Osteocyte (in vitro differentiated cells): ENCODE measurements at regions not wholly inside any gene's neighbourhood (a gene's known extent, or its start where the extent isn't known, plus 50 kb on each side); places are given as distances from the start of the nearest gene placed in this dataset.

ENCODE experiments used
- DNase-seq: peaks from one replicate; pipeline ENCODE4 v3.0.0; 2021; ENCODE audit warnings: mixed read lengths; ENCODE audit not compliant: unreplicated experiment; ENCODE audit errors: extremely low spot score
- H3K27ac Mint-ChIP-seq: one replicate; pipeline ENCODE4 v1.8.0; 2021; ENCODE audit warnings: mild to moderate bottlenecking, mixed read lengths; ENCODE audit not compliant: unreplicated experiment
- H3K27me3 Mint-ChIP-seq: one replicate; pipeline ENCODE4 v1.8.0; 2021; ENCODE audit warnings: mixed read lengths; ENCODE audit not compliant: unreplicated experiment
- H3K36me3 Mint-ChIP-seq: one replicate; pipeline ENCODE4 v1.8.0; 2021; ENCODE audit warnings: mixed read lengths; ENCODE audit not compliant: unreplicated experiment
- H3K4me1 Mint-ChIP-seq: one replicate; pipeline ENCODE4 v1.8.0; 2021; ENCODE audit warnings: mixed read lengths; ENCODE audit not compliant: unreplicated experiment
- H3K4me3 Mint-ChIP-seq: one replicate; pipeline ENCODE4 v1.8.0; 2021; ENCODE audit warnings: mild to moderate bottlenecking, moderate library complexity, mixed read lengths; ENCODE audit not compliant: unreplicated experiment
- H3K9me3 Mint-ChIP-seq: one replicate; pipeline ENCODE4 v1.8.0; 2021; ENCODE audit warnings: mixed read lengths; ENCODE audit not compliant: unreplicated experiment
- CTCF ChIP-seq: fragments of 200-600 bp; sonication (generic); IDR thresholded peaks from 2 replicates; pipeline ENCODE4 v1.5.0; 2021; ENCODE audit warnings: antibody characterized with exemption, mild to moderate bottlenecking, moderate library complexity

- no peaks in the 10 kb centered on the region for H3K4me1 Mint-ChIP-seq
- no peak overlapping the region for H3K4me3 Mint-ChIP-seq
- no peak for TF ChIP-seq CTCF
- H3K36me3 Mint-ChIP-seq, result no peaks in the 10 kb centered on the region
- no peaks in the 10 kb centered on the region for H3K9me3 Mint-ChIP-seq
- no peak for DNase-seq
- no peaks in the 10 kb centered on the region for H3K27me3 Mint-ChIP-seq
- no peak overlapping the region for H3K27ac Mint-ChIP-seq
Measured at GRCh38 chr2:731711-732110, 54.5 kb upstream of the TMEM18 start.

- Mint-ChIP-seq H3K36me3 (no peaks in the 10 kb centered on the region), H3K27me3 (peaks cover 12% of the 10 kb centered on the region), H3K9me3 (no peaks in the 10 kb centered on the region), H3K4me1 (no peaks in the 10 kb centered on the region), H3K4me3 (no peak overlapping the region), H3K27ac (no peak overlapping the region)
- TF ChIP-seq CTCF, result no peak
- no peak for DNase-seq
Measured at GRCh38 chr2:729376-729861, 52.2 kb upstream of the TMEM18 start.

- no peak for DNase-seq
- H3K9me3 Mint-ChIP-seq, result no peaks in the 10 kb centered on the region
- peaks cover 19% of the 10 kb centered on the region for H3K27me3 Mint-ChIP-seq
- H3K27ac Mint-ChIP-seq, result no peak overlapping the region
- no peak for TF ChIP-seq CTCF
- H3K4me1 Mint-ChIP-seq, result no peaks in the 10 kb centered on the region
- no peaks in the 10 kb centered on the region for H3K36me3 Mint-ChIP-seq
- H3K4me3 Mint-ChIP-seq, result no peak overlapping the region
Measured at GRCh38 chr2:728165-728564, 51.0 kb upstream of the TMEM18 start.

GRCh38 chr2:727071-727470 is 49.9 kb upstream of the TMEM18 start:
- no peak overlapping the region for H3K4me3 Mint-ChIP-seq
- H3K4me1 Mint-ChIP-seq, result no peaks in the 10 kb centered on the region
- DNase-seq, result no peak
- no peak for TF ChIP-seq CTCF
- no peaks in the 10 kb centered on the region for H3K36me3 Mint-ChIP-seq
- H3K27me3 Mint-ChIP-seq, result peaks cover 19% of the 10 kb centered on the region
- no peaks in the 10 kb centered on the region for H3K9me3 Mint-ChIP-seq
- H3K27ac Mint-ChIP-seq, result no peak overlapping the region
